BE2C (cell line): ENCODE measurements at regions not wholly inside any gene's neighbourhood (a gene's known extent, or its start where the extent isn't known, plus 50 kb on each side); places are given as distances from the start of the nearest gene placed in this dataset.

ENCODE experiments used
- DNase-seq: peaks from one replicate; pipeline ENCODE4 v3.0.0-alpha.2; 2020
- H3K27me3 ChIP-seq: fragments of 250-450 bp; sonication (Bioruptor Pico); 2 replicates; pipeline ENCODE4 v1.5.1; 2020; ENCODE audit warnings: mild to moderate bottlenecking
- H3K36me3 ChIP-seq: fragments of 250-450 bp; sonication (Bioruptor Pico); 2 replicates; pipeline ENCODE4 v1.5.1; 2020; ENCODE audit warnings: mild to moderate bottlenecking
- H3K4me1 ChIP-seq: fragments of 250-450 bp; sonication (Bioruptor Pico); 2 replicates; pipeline ENCODE4 v1.5.1; 2020
- H3K4me3 ChIP-seq: 2 replicates; pipeline ENCODE4 v1.5.1; 2011; ENCODE audit warnings: low read depth, low read length
- H3K9me3 ChIP-seq: fragments of 250-450 bp; sonication (Bioruptor Pico); 2 replicates; pipeline ENCODE4 v1.5.1; 2020
- TF ChIP-seq, protein P1 (sequence below): IDR thresholded peaks from 2 replicates; pipeline ENCODE4 v1.5.1; 2012; ENCODE audit warnings: mild to moderate bottlenecking, low read depth, low read length

DNA sequence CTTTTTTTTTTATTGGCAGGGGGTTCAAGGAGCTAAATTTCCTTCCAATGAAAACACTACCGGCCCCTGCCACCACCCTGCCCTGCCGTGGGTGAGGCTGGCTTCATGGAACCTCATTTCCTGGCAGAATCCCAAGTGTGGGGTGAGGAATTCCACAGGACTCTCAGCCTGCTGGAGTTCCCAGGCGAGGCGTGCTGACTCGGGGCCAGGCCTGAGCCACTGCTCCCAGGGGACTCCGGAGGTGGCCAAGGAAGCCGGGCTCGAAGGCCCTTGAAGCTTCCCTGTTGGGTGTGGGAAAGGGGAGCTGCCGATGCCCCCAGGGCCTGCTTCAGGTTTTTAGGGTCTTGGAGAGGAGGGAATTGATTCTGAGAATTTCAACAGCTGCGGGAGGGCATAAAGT, 95.3 kb upstream of the ACTRT2 start:
- DNase-seq = no peak
- TF ChIP-seq, protein P1, sequence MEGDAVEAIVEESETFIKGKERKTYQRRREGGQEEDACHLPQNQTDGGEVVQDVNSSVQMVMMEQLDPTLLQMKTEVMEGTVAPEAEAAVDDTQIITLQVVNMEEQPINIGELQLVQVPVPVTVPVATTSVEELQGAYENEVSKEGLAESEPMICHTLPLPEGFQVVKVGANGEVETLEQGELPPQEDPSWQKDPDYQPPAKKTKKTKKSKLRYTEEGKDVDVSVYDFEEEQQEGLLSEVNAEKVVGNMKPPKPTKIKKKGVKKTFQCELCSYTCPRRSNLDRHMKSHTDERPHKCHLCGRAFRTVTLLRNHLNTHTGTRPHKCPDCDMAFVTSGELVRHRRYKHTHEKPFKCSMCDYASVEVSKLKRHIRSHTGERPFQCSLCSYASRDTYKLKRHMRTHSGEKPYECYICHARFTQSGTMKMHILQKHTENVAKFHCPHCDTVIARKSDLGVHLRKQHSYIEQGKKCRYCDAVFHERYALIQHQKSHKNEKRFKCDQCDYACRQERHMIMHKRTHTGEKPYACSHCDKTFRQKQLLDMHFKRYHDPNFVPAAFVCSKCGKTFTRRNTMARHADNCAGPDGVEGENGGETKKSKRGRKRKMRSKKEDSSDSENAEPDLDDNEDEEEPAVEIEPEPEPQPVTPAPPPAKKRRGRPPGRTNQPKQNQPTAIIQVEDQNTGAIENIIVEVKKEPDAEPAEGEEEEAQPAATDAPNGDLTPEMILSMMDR = no peak
- Histone ChIP-seq H3K36me3 (no peaks in the 10 kb centered on the region), H3K4me3 (no peak overlapping the region), H3K9me3 (no peaks in the 10 kb centered on the region), H3K27me3 (peaks cover 36% of the 10 kb centered on the region), H3K4me1 (no peaks in the 10 kb centered on the region)

DNA sequence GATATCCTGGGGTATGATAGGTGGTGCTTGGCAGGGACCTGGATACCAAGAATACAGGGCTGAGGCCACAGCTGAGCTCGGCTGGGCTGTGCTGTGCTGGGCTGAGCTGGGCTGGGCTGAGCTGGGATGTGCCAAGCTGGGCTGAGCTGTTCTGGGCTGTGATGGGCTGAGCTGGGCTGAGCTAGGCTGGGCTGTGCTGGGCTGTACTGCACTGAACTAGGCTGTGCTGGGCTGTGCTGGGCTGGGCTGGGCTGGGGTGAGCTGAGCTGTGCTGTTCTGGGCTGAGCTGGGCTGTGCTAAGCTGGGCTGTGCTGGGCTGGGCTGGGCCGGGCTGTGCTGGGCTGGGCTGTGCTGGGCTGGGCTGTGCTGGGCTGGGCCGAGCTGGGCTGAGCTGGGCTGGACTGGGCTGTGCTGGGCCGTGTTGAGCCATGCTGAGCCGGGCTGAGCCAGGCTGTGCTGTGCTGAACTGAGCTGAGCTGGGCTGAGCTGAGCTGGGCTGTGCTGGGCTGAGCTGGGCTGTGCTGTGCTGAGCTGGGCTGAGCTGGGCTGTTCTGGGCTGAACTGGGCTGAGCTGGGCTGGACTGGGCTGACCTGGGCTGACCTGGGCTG, 94.7 kb upstream of the ACTRT2 start:
- TF ChIP-seq, protein P1 = no peak
- Histone ChIP-seq H3K4me1 (no peaks in the 10 kb centered on the region), H3K36me3 (no peaks in the 10 kb centered on the region), H3K9me3 (no peaks in the 10 kb centered on the region), H3K4me3 (no peak overlapping the region), H3K27me3 (peaks cover 43% of the 10 kb centered on the region)
- no peak for DNase-seq

DNA sequence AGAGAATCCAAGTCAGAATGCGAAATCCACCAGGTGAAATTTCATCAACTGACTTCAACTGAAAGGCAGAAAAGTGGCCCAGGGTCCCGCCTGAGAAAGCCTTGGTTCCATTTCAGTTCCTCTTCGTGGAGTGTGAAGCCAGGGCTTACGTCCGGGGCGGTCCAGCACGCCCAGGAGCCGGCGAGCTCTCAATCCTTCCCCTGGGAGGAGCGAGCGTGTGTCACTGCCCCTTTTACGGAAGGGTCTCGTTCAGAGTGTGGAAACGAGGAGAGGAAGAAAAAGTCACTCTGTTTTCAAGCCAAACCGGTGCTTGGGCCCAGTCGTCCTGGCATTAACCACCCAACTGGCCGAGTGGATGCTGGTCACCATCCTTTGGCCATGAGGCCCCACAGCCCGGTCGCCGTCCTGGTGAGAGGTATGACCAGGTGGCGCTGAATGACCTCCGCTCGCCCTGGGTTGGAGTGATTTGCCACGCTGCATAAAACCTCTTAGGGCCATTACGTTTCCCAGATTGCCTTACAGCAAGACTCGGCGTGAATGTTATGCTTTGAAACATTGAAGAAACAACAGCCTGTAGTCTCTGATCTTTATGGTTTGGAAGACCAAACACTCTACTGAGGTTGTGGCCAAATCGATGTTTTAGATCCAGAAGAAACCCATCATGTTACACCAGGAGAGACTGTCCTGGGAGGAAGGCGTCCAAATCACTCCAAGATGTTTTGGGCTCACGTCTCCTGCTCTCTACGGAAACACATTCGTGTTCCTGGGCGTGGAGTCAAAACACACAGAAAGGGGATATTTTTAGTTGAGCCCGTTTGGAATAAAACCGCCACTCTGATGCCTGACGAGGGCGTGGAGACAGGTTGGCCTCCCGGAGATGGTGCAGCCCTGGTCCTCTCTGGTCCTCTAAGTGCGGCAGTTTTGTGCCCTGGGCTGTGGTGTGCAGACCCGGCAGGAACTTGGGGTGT, 93.6 kb upstream of the ACTRT2 start:
- peaks cover 49% of the 10 kb centered on the region for H3K27me3 ChIP-seq
- TF ChIP-seq, protein P1 = no peak
- DNase-seq = no peak
- no peak overlapping the region for H3K4me3 ChIP-seq
- no peaks in the 10 kb centered on the region for H3K36me3 ChIP-seq
- H3K9me3 ChIP-seq = no peaks in the 10 kb centered on the region
- no peaks in the 10 kb centered on the region for H3K4me1 ChIP-seq

- TF ChIP-seq, protein P1 = no peak
- H3K36me3 ChIP-seq = no peaks in the 10 kb centered on the region
- H3K27me3 ChIP-seq = peaks cover 49% of the 10 kb centered on the region
- no peak overlapping the region for H3K4me3 ChIP-seq
- H3K4me1 ChIP-seq = no peaks in the 10 kb centered on the region
- no peak for DNase-seq
- H3K9me3 ChIP-seq = no peaks in the 10 kb centered on the region
Observed at GRCh38 chr1:2928366-2929325, 92.6 kb upstream of the ACTRT2 start.

GRCh38 chr1:2929335-2929734, 91.9 kb upstream of the ACTRT2 start:
- peaks cover 49% of the 10 kb centered on the region for H3K27me3 ChIP-seq
- TF ChIP-seq, protein P1 = no peak
- no peak for DNase-seq
- no peaks in the 10 kb centered on the region for H3K9me3 ChIP-seq
- H3K36me3 ChIP-seq = no peaks in the 10 kb centered on the region
- no peak overlapping the region for H3K4me3 ChIP-seq
- no peaks in the 10 kb centered on the region for H3K4me1 ChIP-seq
